ENCODE measurements at regions not wholly inside any gene's neighbourhood (a gene's known extent, or its start where the extent isn't known, plus 50 kb on each side); places are given as distances from the start of the nearest gene placed in this dataset.

DNA sequence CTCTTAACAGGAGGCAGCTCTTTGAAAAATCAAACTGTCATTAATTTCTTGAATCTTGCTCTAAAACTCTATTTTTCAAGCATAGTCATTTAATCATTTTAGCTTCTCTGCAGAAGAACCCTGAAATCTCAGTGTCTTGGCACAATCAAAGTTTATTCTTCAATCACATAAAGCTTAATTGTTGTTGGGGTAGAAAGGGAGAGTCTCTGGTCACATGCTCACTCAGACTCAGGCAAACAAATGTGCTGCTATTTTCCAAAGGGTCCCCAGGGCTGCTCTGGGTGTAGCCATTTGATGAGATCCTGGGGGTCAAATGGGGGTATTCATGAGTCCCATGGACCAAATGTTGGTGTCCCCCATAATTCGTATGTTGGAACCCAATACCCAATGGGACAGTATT is 114.8 kb downstream of the MSX2 start:
- TF ChIP-seq POLR2AphosphoS5 (IDR thresholded peaks at IDR 0.05; ENCODE audit: low read depth, low read length) (no peak), POLR2A (IDR thresholded peaks at IDR 0.05; ENCODE audit: low read depth, low read length) (no peak), TAF1 (IDR thresholded peaks at IDR 0.05; ENCODE audit: borderline replicate concordance, low read depth, low read length) (no peak)
